AG09319 (cell line): ENCODE measurements at regions not wholly inside any gene's neighbourhood (a gene's known extent, or its start where the extent isn't known, plus 50 kb on each side); places are given as distances from the start of the nearest gene placed in this dataset.

ENCODE experiments used
- DNase-seq: peaks from one replicate; pipeline ENCODE4 v3.0.0-alpha.2; 2010; ENCODE audit warnings: low read depth; ENCODE audit errors: extremely low read depth
- CTCF ChIP-seq: IDR thresholded peaks from 2 replicates; pipeline ENCODE4 v1.5.1; 2011; ENCODE audit warnings: low read depth, mild to moderate bottlenecking, inconsistent platforms, low read length, moderate library complexity

GRCh38 chr9:87818308-87818707, 64.4 kb upstream of the SPATA31E1 start:
- DNase-seq, result no peak
- TF ChIP-seq CTCF, result no peak

GRCh38 chr9:87824216-87824875, 58.3 kb upstream of the SPATA31E1 start:
- no peak for DNase-seq
- no peak for TF ChIP-seq CTCF

- no peak for TF ChIP-seq CTCF
- DNase-seq, result no peak
These were observed 57.8 kb upstream of the SPATA31E1 start for GRCh38 chr9:87824886-87825285.

- DNase-seq, result no peak
- TF ChIP-seq CTCF, result no peak
These were observed 56.3 kb upstream of the SPATA31E1 start for GRCh38 chr9:87826331-87826730.

- no peak for DNase-seq
- TF ChIP-seq CTCF, result no peak
These were observed 55.3 kb upstream of the SPATA31E1 start for GRCh38 chr9:87827341-87827740.

- no peak for TF ChIP-seq CTCF
- no peak for DNase-seq
These were observed 52.9 kb upstream of the SPATA31E1 start for GRCh38 chr9:87829756-87830155.

GRCh38 chr9:87830446-87830845, 52.2 kb upstream of the SPATA31E1 start:
- DNase-seq, result no peak

More at GRCh38 chr9:87830446-87830845, 52.2 kb upstream of the SPATA31E1 start:
- TF ChIP-seq CTCF, result no peak
